Lower lobe of right lung (tissue), 2 donors: ENCODE measurements at regions not wholly inside any gene's neighbourhood (a gene's known extent, or its start where the extent isn't known, plus 50 kb on each side); places are given as distances from the start of the nearest gene placed in this dataset.

Experiments used
- ATAC-seq, 2 donors: fragments of 200-7000 bp; cut with Tn5 transposase; one replicate each; pipeline ENCODE4 v1.9.1; 2020 to 2022; ENCODE audit warnings: mild to moderate bottlenecking in 2 of 2, moderate library complexity in 2 of 2
- DNase-seq: peaks from one replicate; pipeline ENCODE4 v3.0.0-alpha.2; 2020
- H3K27ac ChIP-seq: fragments of 200-600 bp; one replicate; pipeline ENCODE4 v1.8.0; 2022
- H3K27me3 ChIP-seq: fragments of 200-600 bp; one replicate; pipeline ENCODE4 v1.8.0; 2022; ENCODE audit warnings: low read depth
- H3K36me3 ChIP-seq: fragments of 200-600 bp; one replicate; pipeline ENCODE4 v1.8.0; 2022; ENCODE audit warnings: mild to moderate bottlenecking
- H3K4me1 ChIP-seq: fragments of 200-600 bp; one replicate; pipeline ENCODE4 v1.8.0; 2022
- H3K4me3 ChIP-seq: fragments of 200-600 bp; one replicate; pipeline ENCODE4 v1.8.0; 2022; ENCODE audit warnings: mild to moderate bottlenecking
- H3K9me3 ChIP-seq: fragments of 200-600 bp; one replicate; pipeline ENCODE4 v1.8.0; 2022
- CTCF ChIP-seq: fragments of 200-600 bp; IDR thresholded peaks from one replicate; pipeline ENCODE4 v1.8.0; 2022; ENCODE audit warnings: antibody characterized with exemption, mild to moderate bottlenecking
- intact Hi-C: fragments of 100-400 bp; cut with DNase I; formaldehyde crosslinking; loops from one replicate; pipeline ENCODE4 v1.11.0; 2022
- donor health status: DM: no; HTN: yes; CAD: no; lungs with severe emphysema.

- intact Hi-C loops: no loop called here
- Histone ChIP-seq H3K9me3 (no peaks in the 10 kb centered on the region), H3K36me3 (no peaks in the 10 kb centered on the region), H3K27ac (no peak overlapping the region), H3K4me1 (no peaks in the 10 kb centered on the region), H3K27me3 (no peaks in the 10 kb centered on the region), H3K4me3 (no peak overlapping the region)
- DNase-seq (no peak), ATAC-seq (no peak)
- no peak for TF ChIP-seq CTCF
Measured at GRCh38 chr4:20603671-20604313, 96.5 kb upstream of the PACRGL start.

- no peak overlapping the region for H3K4me3 ChIP-seq
- TF ChIP-seq CTCF: no peak
- no peaks in the 10 kb centered on the region for H3K27me3 ChIP-seq
- intact Hi-C loops: no loop called here
- no peak overlapping the region for H3K27ac ChIP-seq
- H3K9me3 ChIP-seq: no peaks in the 10 kb centered on the region
- no peak for DNase-seq
- no peaks in the 10 kb centered on the region for H3K36me3 ChIP-seq
- no peak for ATAC-seq
- peaks cover under 1% of the 10 kb centered on the region for H3K4me1 ChIP-seq
Measured at GRCh38 chr4:20612313-20612712, 87.9 kb upstream of the PACRGL start.

- ATAC-seq: no peak
- Histone ChIP-seq H3K9me3 (no peaks in the 10 kb centered on the region), H3K4me3 (no peak overlapping the region), H3K36me3 (no peaks in the 10 kb centered on the region), H3K27ac (no peak overlapping the region), H3K4me1 (peaks cover 21% of the 10 kb centered on the region), H3K27me3 (no peaks in the 10 kb centered on the region)
- intact Hi-C loops: no loop called here
- TF ChIP-seq CTCF: no peak
- DNase-seq: no peak
Measured at GRCh38 chr4:20614816-20615215, 85.4 kb upstream of the PACRGL start.

DNA sequence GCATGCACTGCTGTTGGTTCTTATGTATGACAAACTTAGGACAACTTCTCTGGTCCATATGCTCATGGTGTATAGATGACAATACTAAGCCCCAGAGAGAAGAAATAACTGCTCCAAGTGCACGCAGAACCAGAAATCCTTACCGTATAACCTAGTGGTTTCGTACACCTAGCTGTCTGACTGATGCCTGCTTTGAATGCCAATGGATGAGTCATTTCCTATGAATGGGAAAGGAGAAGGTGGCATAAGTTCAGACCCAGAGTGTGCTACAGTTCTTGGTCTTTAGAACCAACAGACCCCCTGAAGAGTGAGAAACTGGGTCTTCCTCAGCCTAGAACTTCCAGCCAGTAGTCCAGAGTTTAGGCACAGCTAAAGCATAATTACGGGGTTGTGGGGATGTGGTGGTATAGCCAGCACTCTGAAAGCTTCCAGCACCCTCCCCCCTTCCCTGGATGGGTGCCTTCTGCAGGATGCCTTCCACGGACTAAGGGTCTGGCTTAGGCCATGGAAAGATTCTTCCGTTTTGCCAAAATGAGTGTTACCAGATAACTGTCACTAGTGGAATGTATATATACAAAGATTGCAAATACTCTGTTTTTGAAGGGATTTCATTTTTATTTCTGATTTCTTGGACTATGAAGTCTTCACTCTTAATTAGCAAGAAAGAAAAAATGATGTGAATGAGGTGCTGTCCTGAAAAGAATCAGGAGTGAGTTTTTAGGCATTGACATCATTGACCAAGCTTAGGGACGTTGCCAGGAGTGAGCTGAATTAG lies 84.6 kb upstream of the PACRGL start:
- peak; percentile 47 to 58 for ATAC-seq
- Histone ChIP-seq H3K36me3 (no peaks in the 10 kb centered on the region), H3K27me3 (no peaks in the 10 kb centered on the region), H3K9me3 (no peaks in the 10 kb centered on the region), H3K27ac (no peak overlapping the region), H3K4me3 (no peak overlapping the region), H3K4me1 (peaks cover 21% of the 10 kb centered on the region)
- no peak for TF ChIP-seq CTCF
- no peak for DNase-seq
- intact Hi-C loops: no loop called here

DNA sequence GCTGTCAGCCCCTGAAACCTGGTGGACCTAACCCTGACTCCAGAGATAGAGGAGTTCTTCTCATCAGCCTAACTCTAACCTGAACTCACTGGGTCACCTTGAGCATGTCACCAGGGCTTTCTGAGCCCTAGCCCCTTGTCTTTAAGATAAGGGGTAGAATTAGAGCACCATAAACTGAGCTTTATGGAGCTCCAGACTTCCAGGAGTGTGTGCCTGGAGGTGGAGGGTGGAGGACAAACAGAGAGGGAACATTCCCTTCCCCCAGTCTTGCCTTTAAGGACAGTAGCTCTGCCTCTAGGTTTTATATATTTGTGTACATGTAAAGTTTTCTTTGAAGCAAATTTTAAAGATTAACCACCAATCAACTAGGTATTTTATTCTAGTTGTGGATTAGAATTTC lies 83.9 kb upstream of the PACRGL start:
- Histone ChIP-seq H3K9me3 (no peaks in the 10 kb centered on the region), H3K27ac (no peak overlapping the region), H3K4me3 (no peak overlapping the region), H3K27me3 (no peaks in the 10 kb centered on the region), H3K36me3 (no peaks in the 10 kb centered on the region), H3K4me1 (peaks cover 23% of the 10 kb centered on the region)
- DNase-seq (no peak), ATAC-seq (no peak)
- TF ChIP-seq CTCF: no peak
- intact Hi-C loops: no loop called here
